A549 (cell line): ENCODE measurements at regions not wholly inside any gene's neighbourhood (a gene's known extent, or its start where the extent isn't known, plus 50 kb on each side); places are given as distances from the start of the nearest gene placed in this dataset.

Experiments
- ATAC-seq, 2 experiments: fragments of 200-7000 bp in 1 of 2; fragments of >200 bp in 1 of 2; cut with Nextera tagmentation in 1 of 2; cut with Tn5 transposase in 1 of 2; 3 replicates each; pipeline versions ENCODE4 v1.8.0 to v1.9.1; 2018 to 2020; ENCODE audit warnings: mild to moderate bottlenecking in 1 of 2, moderate library complexity in 1 of 2
- CTCF ChIA-PET: fragments of 300-600 bp; sonication (Branson Sonifier 250); formaldehyde crosslinking; extraction: SDS; loops from one replicate; lab custom pipeline; 2021; ENCODE audit warnings: antibody characterized with exemption, inconsistent platforms; lab: Yijun Ruan, JAX
- POLR2A ChIA-PET: fragments of 350-600 bp; formaldehyde crosslinking; extraction: SDS; loops from one replicate; lab custom pipeline; 2021; ENCODE audit warnings: antibody characterized with exemption, inconsistent platforms; lab: Yijun Ruan, JAX
- DNase-seq, 2 experiments: peaks; one replicate each; pipeline versions ENCODE4 v3.0.0 to v3.0.0-alpha.2; 2011 to 2016; ENCODE audit warnings: low read depth in 1 of 2, low spot score in 1 of 2
- FAIRE-seq: peaks from 2 replicates; lab custom pipeline; 2011; peaks lifted over from hg19 to GRCh38; lab: Jason Lieb, UNC
- H3K27ac ChIP-seq, 2 experiments: fragments of >200 bp; sonication (Bioruptor Twin); formaldehyde crosslinking; 3 replicates each; pipeline ENCODE4 v1.5.1; 2016 to 2017
- H3K4me1 ChIP-seq: fragments of >200 bp; sonication (Bioruptor Twin); formaldehyde crosslinking; 3 replicates; pipeline ENCODE4 v1.6.1; 2016
- H3K4me2 ChIP-seq: fragments of >200 bp; sonication (Bioruptor Twin); formaldehyde crosslinking; 3 replicates; pipeline ENCODE4 v1.6.1; 2016
- H3K4me3 ChIP-seq: fragments of >200 bp; sonication (Bioruptor Twin); formaldehyde crosslinking; 3 replicates; pipeline ENCODE4 v1.5.1; 2016
- H3K9me3 ChIP-seq: fragments of >200 bp; sonication (Bioruptor Twin); formaldehyde crosslinking; 3 replicates; pipeline ENCODE4 v1.6.1; 2016
- EHF ChIP-seq: fragments of 250-450 bp; sonication (Bioruptor Pico); IDR thresholded peaks from 2 replicates; pipeline ENCODE4 v1.5.0; 2020; ENCODE audit warnings: mild to moderate bottlenecking
- EP300 ChIP-seq, 2 experiments: fragments of >200 bp; sonication (Bioruptor Twin); formaldehyde crosslinking; IDR thresholded peaks; 2 replicates in 1 of 2; 3 replicates in 1 of 2; pipeline ENCODE4 v1.6.1; 2016 to 2017
- HOXB5 ChIP-seq: fragments of 250-450 bp; sonication (Bioruptor Pico); IDR thresholded peaks from 2 replicates; pipeline ENCODE4 v1.5.0; 2020; ENCODE audit warnings: mild to moderate bottlenecking, moderate library complexity
- JUN ChIP-seq, 2 experiments: fragments of >200 bp; sonication (Bioruptor Twin); formaldehyde crosslinking; IDR thresholded peaks; 2 replicates in 1 of 2; 3 replicates in 1 of 2; pipeline ENCODE4 v1.6.1; 2016 to 2017
- KDM5A ChIP-seq: fragments of 200-600 bp; sonication (generic); IDR thresholded peaks from 2 replicates; pipeline ENCODE4 v1.6.1; 2016; ENCODE audit warnings: antibody characterized with exemption, mild to moderate bottlenecking
- MAX ChIP-seq: IDR thresholded peaks from 2 replicates; pipeline ENCODE4 v1.6.1; 2012
- MAZ ChIP-seq: fragments of 150-350 bp; IDR thresholded peaks from 2 replicates; pipeline ENCODE4 v1.6.1; 2014; ENCODE audit warnings: antibody characterized with exemption, low read depth, low read length, borderline replicate concordance
- MYC ChIP-seq: IDR thresholded peaks from 2 replicates; pipeline ENCODE4 v1.6.1; 2012; ENCODE audit warnings: mild to moderate bottlenecking, inconsistent platforms, low read length, improper control_type of control experiment, borderline replicate concordance
- PHF8 ChIP-seq: fragments of 200-600 bp; sonication (generic); IDR thresholded peaks from 2 replicates; pipeline ENCODE4 v1.6.1; 2016; ENCODE audit warnings: low read depth, mild to moderate bottlenecking, antibody characterized with exemption, moderate library complexity, borderline replicate concordance
- POLR2A ChIP-seq: IDR thresholded peaks from 2 replicates; pipeline ENCODE4 v1.6.1; 2012; ENCODE audit warnings: mild to moderate bottlenecking, low read length
- REST ChIP-seq: fragments of 200-600 bp; sonication (generic); IDR thresholded peaks from 2 replicates; pipeline ENCODE4 v1.6.1; 2016; ENCODE audit warnings: antibody characterized with exemption, mild to moderate bottlenecking, moderate library complexity
- RNF2 ChIP-seq: fragments of 200-600 bp; sonication (generic); IDR thresholded peaks from 2 replicates; pipeline ENCODE4 v1.6.1; 2016; ENCODE audit warnings: low read depth, mild to moderate bottlenecking, antibody characterized with exemption, moderate library complexity, borderline replicate concordance
- TFCP2L1 ChIP-seq: fragments of 250-450 bp; sonication (Bioruptor Pico); IDR thresholded peaks from 2 replicates; pipeline ENCODE4 v1.5.0; 2021; ENCODE audit warnings: mild to moderate bottlenecking
- ZC3H11A ChIP-seq: fragments of 450-650 bp; IDR thresholded peaks from 2 replicates; pipeline ENCODE4 v1.6.1; 2014; ENCODE audit warnings: antibody characterized with exemption, mild to moderate bottlenecking
- ZFP36 ChIP-seq: fragments of 450-650 bp; IDR thresholded peaks from 2 replicates; pipeline ENCODE4 v1.6.1; 2014; ENCODE audit warnings: borderline replicate concordance; ENCODE audit not compliant: partially characterized antibody
- ZNF302 ChIP-seq: fragments of 250-450 bp; sonication (Bioruptor Pico); IDR thresholded peaks from 2 replicates; pipeline ENCODE4 v1.9.0; 2021; ENCODE audit warnings: inconsistent platforms, mild to moderate bottlenecking, moderate library complexity
- ZSCAN20 ChIP-seq: fragments of 250-450 bp; sonication (Bioruptor Pico); IDR thresholded peaks from 2 replicates; pipeline ENCODE4 v1.8.0; 2022; ENCODE audit warnings: mild to moderate bottlenecking, moderate library complexity
- WGBS: methylation state at CpG from one replicate; pipeline ENCODE4 v1.1.6; 2017; ENCODE audit errors: missing lambda C conversion rate; 5-methylcytosine and 5-hydroxymethylcytosine counted together
- TF ChIP-seq, protein P1 (sequence below): fragments of 250-450 bp; sonication (Bioruptor Pico); IDR thresholded peaks from 2 replicates; pipeline ENCODE4 v1.5.0; 2020; ENCODE audit warnings: low read depth, mild to moderate bottlenecking, moderate library complexity
- TF ChIP-seq, protein P2 (sequence below): fragments of 250-450 bp; sonication (Bioruptor Pico); IDR thresholded peaks from 2 replicates; pipeline ENCODE4 v1.5.0; 2021; ENCODE audit warnings: mild to moderate bottlenecking, moderate library complexity, borderline replicate concordance
- TF ChIP-seq, protein P3 (sequence below): fragments of >200 bp; sonication (Bioruptor Twin); formaldehyde crosslinking; IDR thresholded peaks from 3 replicates; pipeline ENCODE4 v1.6.1; 2016

- no peak for FAIRE-seq
- Histone ChIP-seq H3K4me1 (no peaks in the 10 kb centered on the region), H3K9me3 (no peaks in the 10 kb centered on the region)
- ATAC-seq, result no peak
- DNase-seq, result no peak
- TF ChIP-seq ZFP36, result no peak
- no peak for TF ChIP-seq JUN (IDR thresholded peaks at IDR 0.05)
- TF ChIP-seq, protein P1, sequence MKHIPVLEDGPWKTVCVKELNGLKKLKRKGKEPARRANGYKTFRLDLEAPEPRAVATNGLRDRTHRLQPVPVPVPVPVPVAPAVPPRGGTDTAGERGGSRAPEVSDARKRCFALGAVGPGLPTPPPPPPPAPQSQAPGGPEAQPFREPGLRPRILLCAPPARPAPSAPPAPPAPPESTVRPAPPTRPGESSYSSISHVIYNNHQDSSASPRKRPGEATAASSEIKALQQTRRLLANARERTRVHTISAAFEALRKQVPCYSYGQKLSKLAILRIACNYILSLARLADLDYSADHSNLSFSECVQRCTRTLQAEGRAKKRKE, result no peak
- no peak for TF ChIP-seq PHF8
- TF ChIP-seq MAX, result no peak
- TF ChIP-seq RNF2, result no peak
- TF ChIP-seq, protein P2, sequence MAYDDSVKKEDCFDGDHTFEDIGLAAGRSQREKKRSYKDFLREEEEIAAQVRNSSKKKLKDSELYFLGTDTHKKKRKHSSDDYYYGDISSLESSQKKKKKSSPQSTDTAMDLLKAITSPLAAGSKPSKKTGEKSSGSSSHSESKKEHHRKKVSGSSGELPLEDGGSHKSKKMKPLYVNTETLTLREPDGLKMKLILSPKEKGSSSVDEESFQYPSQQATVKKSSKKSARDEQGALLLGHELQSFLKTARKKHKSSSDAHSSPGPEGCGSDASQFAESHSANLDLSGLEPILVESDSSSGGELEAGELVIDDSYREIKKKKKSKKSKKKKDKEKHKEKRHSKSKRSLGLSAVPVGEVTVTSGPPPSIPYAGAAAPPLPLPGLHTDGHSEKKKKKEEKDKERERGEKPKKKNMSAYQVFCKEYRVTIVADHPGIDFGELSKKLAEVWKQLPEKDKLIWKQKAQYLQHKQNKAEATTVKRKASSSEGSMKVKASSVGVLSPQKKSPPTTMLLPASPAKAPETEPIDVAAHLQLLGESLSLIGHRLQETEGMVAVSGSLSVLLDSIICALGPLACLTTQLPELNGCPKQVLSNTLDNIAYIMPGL, result no peak
- TF ChIP-seq ZC3H11A, result no peak
- no peak for TF ChIP-seq EHF (CRISPR knock-in tag)
- TF ChIP-seq TFCP2L1 (CRISPR knock-in tag), result no peak
- no peak for TF ChIP-seq EP300 (IDR thresholded peaks at IDR 0.05)
- TF ChIP-seq KDM5A, result no peak
- TF ChIP-seq MAZ, result no peak
- TF ChIP-seq POLR2A, result no peak
- TF ChIP-seq REST, result no peak
- TF ChIP-seq, protein P3, sequence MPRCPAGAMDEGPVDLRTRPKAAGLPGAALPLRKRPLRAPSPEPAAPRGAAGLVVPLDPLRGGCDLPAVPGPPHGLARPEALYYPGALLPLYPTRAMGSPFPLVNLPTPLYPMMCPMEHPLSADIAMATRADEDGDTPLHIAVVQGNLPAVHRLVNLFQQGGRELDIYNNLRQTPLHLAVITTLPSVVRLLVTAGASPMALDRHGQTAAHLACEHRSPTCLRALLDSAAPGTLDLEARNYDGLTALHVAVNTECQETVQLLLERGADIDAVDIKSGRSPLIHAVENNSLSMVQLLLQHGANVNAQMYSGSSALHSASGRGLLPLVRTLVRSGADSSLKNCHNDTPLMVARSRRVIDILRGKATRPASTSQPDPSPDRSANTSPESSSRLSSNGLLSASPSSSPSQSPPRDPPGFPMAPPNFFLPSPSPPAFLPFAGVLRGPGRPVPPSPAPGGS, result no peak
- TF ChIP-seq, all 56 proteins: peak for 0
- Histone ChIP-seq H3K4me2 (no peak overlapping the region), H3K4me3 (no peak overlapping the region), H3K27ac (no peak overlapping the region)
- ChIA-PET POLR2A (no interaction called here), CTCF (no interaction called here)
- 4% methylated on average over 2 of the region's 2 CpGs for WGBS
Observed at GRCh38 chr13:103394618-103395017, 328.4 kb upstream of the SLC10A2 start.

DNA sequence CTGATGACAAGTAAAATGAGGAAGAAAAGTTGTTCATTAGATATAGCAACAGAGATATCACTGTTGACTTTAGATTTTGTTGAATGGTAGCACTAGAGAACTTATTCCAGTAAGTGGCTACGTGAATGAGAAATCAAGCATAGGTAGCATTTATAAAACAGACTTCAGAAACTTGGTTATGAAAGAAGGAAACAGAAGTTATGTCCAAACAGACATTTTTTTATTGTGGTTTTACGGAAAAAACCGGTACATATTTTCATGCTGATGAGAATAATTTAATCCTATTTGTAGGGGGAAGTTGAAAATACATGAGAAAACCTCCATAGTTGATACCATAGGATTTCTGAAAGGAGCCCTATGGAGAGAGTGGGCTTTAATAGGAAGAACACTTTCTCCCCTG, 325.7 kb upstream of the SLC10A2 start:
- ATAC-seq (no peak), FAIRE-seq (no peak), DNase-seq (no peak)
- H3K4me1 ChIP-seq, result no peaks in the 10 kb centered on the region
- H3K9me3 ChIP-seq, result no peaks in the 10 kb centered on the region
- H3K27ac ChIP-seq, result no peak overlapping the region
- TF ChIP-seq ZC3H11A (no peak), MAX (no peak), ZNF302 (CRISPR knock-in tag) (no peak), MAZ (no peak), TFCP2L1 (CRISPR knock-in tag) (no peak), HOXB5 (no peak), ZSCAN20 (CRISPR knock-in tag) (no peak), MYC (no peak)
- TF ChIP-seq, all 56 proteins: peak for 0
- ChIA-PET POLR2A (no interaction called here), CTCF (no interaction called here)
- no peak overlapping the region for H3K4me3 ChIP-seq
- 0% methylated on average over 3 of the region's 3 CpGs for WGBS
- H3K4me2 ChIP-seq, result no peak overlapping the region
